ENCODE measurements at regions not wholly inside any gene's neighbourhood (a gene's known extent, or its start where the extent isn't known, plus 50 kb on each side); places are given as distances from the start of the nearest gene placed in this dataset.

GRCh38 chr4:30882443-30882842 lies 162.3 kb downstream of the PCDH7 start:
- intact Hi-C loops (cut with DNase I; ENCODE audit: low total_unique reads) (no loop called here), in situ Hi-C loops (cut with MboI; ENCODE audit: low sequenced_read_pairs in 4 of 4) (no loop called here)
- no peaks in the 10 kb centered on the region for H3K27me3 ChIP-seq
- no peaks in the 10 kb centered on the region for H3K9me3 ChIP-seq
- no peak overlapping the region for H3K27ac ChIP-seq
- no peak for DNase-seq
- ATAC-seq = no peak
- no peaks in the 10 kb centered on the region for H3K4me1 ChIP-seq
- no peak overlapping the region for H3K4me3 ChIP-seq
- no peaks in the 10 kb centered on the region for H3K36me3 ChIP-seq
- TF ChIP-seq POLR2A (IDR thresholded peaks at IDR 0.05) (no peak), CTCF (IDR thresholded peaks at IDR 0.05 in 4 of 5, conservative IDR thresholded peaks at IDR 0.05 in 1 of 5) (no peak)

GRCh38 chr4:30882995-30883675 lies 163.0 kb downstream of the PCDH7 start:
- H3K27ac ChIP-seq = no peak overlapping the region
- in situ Hi-C loops (cut with MboI; ENCODE audit: low sequenced_read_pairs in 4 of 4) = no loop called here
- H3K36me3 ChIP-seq = no peaks in the 10 kb centered on the region
- H3K4me3 ChIP-seq = no peak overlapping the region
- H3K9me3 ChIP-seq = no peaks in the 10 kb centered on the region
- no peaks in the 10 kb centered on the region for H3K27me3 ChIP-seq
- intact Hi-C loops (cut with DNase I; ENCODE audit: low total_unique reads) = no loop called here
- ATAC-seq (no peak), DNase-seq (no peak)
- TF ChIP-seq POLR2A (IDR thresholded peaks at IDR 0.05) = no peak
- TF ChIP-seq CTCF (IDR thresholded peaks at IDR 0.05 in 4 of 5, conservative IDR thresholded peaks at IDR 0.05 in 1 of 5) = no peak
- H3K4me1 ChIP-seq = no peaks in the 10 kb centered on the region

GRCh38 chr4:30901461-30902451 lies 181.6 kb downstream of the PCDH7 start:
- ATAC-seq (no peak), DNase-seq (no peak)
- in situ Hi-C loops (cut with MboI; ENCODE audit: low sequenced_read_pairs in 4 of 4) (no loop called here), intact Hi-C loops (cut with DNase I; ENCODE audit: low total_unique reads) (no loop called here)
- Histone ChIP-seq H3K36me3 (no peaks in the 10 kb centered on the region), H3K27me3 (no peaks in the 10 kb centered on the region), H3K27ac (no peak overlapping the region), H3K4me3 (no peak overlapping the region), H3K9me3 (no peaks in the 10 kb centered on the region), H3K4me1 (no peaks in the 10 kb centered on the region)
- TF ChIP-seq POLR2A (IDR thresholded peaks at IDR 0.05) = no peak
- TF ChIP-seq CTCF (IDR thresholded peaks at IDR 0.05 in 4 of 5, conservative IDR thresholded peaks at IDR 0.05 in 1 of 5) = no peak

- no peaks in the 10 kb centered on the region for H3K9me3 ChIP-seq
- ATAC-seq (no peak), DNase-seq (no peak)
- no peak overlapping the region for H3K4me3 ChIP-seq
- H3K27ac ChIP-seq = no peak overlapping the region
- no peak for TF ChIP-seq POLR2A (IDR thresholded peaks at IDR 0.05)
- no peak for TF ChIP-seq CTCF (IDR thresholded peaks at IDR 0.05 in 4 of 5, conservative IDR thresholded peaks at IDR 0.05 in 1 of 5)
- in situ Hi-C loops (cut with MboI; ENCODE audit: low sequenced_read_pairs in 4 of 4) (no loop called here), intact Hi-C loops (cut with DNase I; ENCODE audit: low total_unique reads) (no loop called here)
- H3K27me3 ChIP-seq = no peaks in the 10 kb centered on the region
- H3K36me3 ChIP-seq = no peaks in the 10 kb centered on the region
- H3K4me1 ChIP-seq = no peaks in the 10 kb centered on the region
These were observed 183.5 kb downstream of the PCDH7 start for GRCh38 chr4:30903502-30904214.
